ENCODE measurements at regions not wholly inside any gene's neighbourhood (a gene's known extent, or its start where the extent isn't known, plus 50 kb on each side); places are given as distances from the start of the nearest gene placed in this dataset.
"Not testable (repeated sequence)": the region's sequence is repeated elsewhere in the genome, so short reads cannot be mapped to it uniquely, and the experiment has no call there.

GRCh38 chr6:10078581-10078980, 336.3 kb downstream of the TFAP2A start:
- H3K36me3 ChIP-seq (ENCODE audit: control insufficient read depth in 2 of 2, extremely low read depth in 1 of 2, insufficient read depth in 2 of 2, low read length in 2 of 2) = no peaks in the 10 kb centered on the region
- H3K9ac ChIP-seq (replicated peaks; ENCODE audit: extremely low read depth, insufficient read depth, low read length) = no peak overlapping the region
- H3K9me1 ChIP-seq (replicated peaks; ENCODE audit: control insufficient read depth, extremely low read depth, insufficient read depth, low read length) = no peaks in the 10 kb centered on the region
- H3K4me1 ChIP-seq (ENCODE audit: control insufficient read depth, extremely low read depth, insufficient read depth, low read length) = no peaks in the 10 kb centered on the region
- H3K4me3 ChIP-seq (replicated peaks in 1 of 3; ENCODE audit: insufficient read depth in 1 of 3, low read depth in 1 of 3, low read length in 3 of 3) = no peak overlapping the region
- H3K27ac ChIP-seq (ENCODE audit: insufficient read depth, low read depth, low read length) = no peak overlapping the region
- no peaks in the 10 kb centered on the region for H3K79me2 ChIP-seq (ENCODE audit: control insufficient read depth, insufficient read depth, low read length)
- ChIA-PET CTCF (no interaction called here), POLR2A (no interaction called here)
- BruUV-seq (replicated peaks) = no TSS peak
- dilution Hi-C loops (cut with MboI; ENCODE audit: extremely low pct_ligation_motif_present, low sequenced_read_pairs) (no loop called here), intact Hi-C loops (cut with micrococcal nuclease) (no loop called here)
- H2AFZ ChIP-seq (ENCODE audit: low read depth, low read length) = no peak overlapping the region
- H4K20me1 ChIP-seq (replicated peaks; ENCODE audit: control insufficient read depth, extremely low read depth, insufficient read depth, low read length) = no peaks in the 10 kb centered on the region
- no peak for TF ChIP-seq POLR2A (IDR thresholded peaks at IDR 0.05; ENCODE audit: low read depth, low read length)
- TF ChIP-seq CTCF (IDR thresholded peaks at IDR 0.05; ENCODE audit: extremely low read depth in 1 of 2, insufficient read depth in 1 of 2, low read depth in 1 of 2, low read length in 2 of 2) = no peak
- no peak for FAIRE-seq
- H3K4me2 ChIP-seq (ENCODE audit: insufficient read depth, low read length) = no peak overlapping the region
- H3K27me3 ChIP-seq (ENCODE audit: control insufficient read depth in 2 of 2, insufficient read depth in 2 of 2, low read length in 2 of 2) = no peaks in the 10 kb centered on the region
- no peak for DNase-seq (ENCODE audit: low read depth, low spot score)
- no peaks in the 10 kb centered on the region for H3K9me3 ChIP-seq (replicated peaks; ENCODE audit: control insufficient read depth, insufficient read depth, low read length)

GRCh38 chr6:10074726-10075125, 340.1 kb downstream of the TFAP2A start:
- DNase-seq (ENCODE audit: low read depth, low spot score); H3K79me2 ChIP-seq (ENCODE audit: control insufficient read depth, insufficient read depth, low read length); H4K20me1 ChIP-seq (replicated peaks; ENCODE audit: control insufficient read depth, extremely low read depth, insufficient read depth, low read length); H3K27ac ChIP-seq (ENCODE audit: insufficient read depth, low read depth, low read length); FAIRE-seq; H3K9me3 ChIP-seq (replicated peaks; ENCODE audit: control insufficient read depth, insufficient read depth, low read length); H3K36me3 ChIP-seq (ENCODE audit: control insufficient read depth in 2 of 2, extremely low read depth in 1 of 2, insufficient read depth in 2 of 2, low read length in 2 of 2); H3K4me3 ChIP-seq (replicated peaks in 1 of 3; ENCODE audit: insufficient read depth in 1 of 3, low read depth in 1 of 3, low read length in 3 of 3); H3K4me2 ChIP-seq (ENCODE audit: insufficient read depth, low read length); intact Hi-C loops (cut with micrococcal nuclease); dilution Hi-C loops (cut with MboI; ENCODE audit: extremely low pct_ligation_motif_present, low sequenced_read_pairs); BruUV-seq (replicated peaks); H3K4me1 ChIP-seq (ENCODE audit: control insufficient read depth, extremely low read depth, insufficient read depth, low read length); CTCF ChIA-PET; POLR2A ChIA-PET; H2AFZ ChIP-seq (ENCODE audit: low read depth, low read length); H3K9ac ChIP-seq (replicated peaks; ENCODE audit: extremely low read depth, insufficient read depth, low read length); H3K27me3 ChIP-seq (ENCODE audit: control insufficient read depth in 2 of 2, insufficient read depth in 2 of 2, low read length in 2 of 2); H3K9me1 ChIP-seq (replicated peaks; ENCODE audit: control insufficient read depth, extremely low read depth, insufficient read depth, low read length): not testable (repeated sequence)
